Mesenchymal stem cell (in vitro differentiated cells and primary cell): ENCODE measurements at regions not wholly inside any gene's neighbourhood (a gene's known extent, or its start where the extent isn't known, plus 50 kb on each side); places are given as distances from the start of the nearest gene placed in this dataset.

Experiments used
- DNase-seq: peaks from one replicate; pipeline ENCODE4 v3.0.0-alpha.2; 2013
- H2AFZ ChIP-seq: one replicate; pipeline ENCODE4 v1.6.1; 2013; ENCODE audit warnings: low read depth, mild to moderate bottlenecking, control low read depth, inconsistent platforms, low read length, moderate library complexity
- H2AK5ac ChIP-seq: 2 replicates; pipeline ENCODE4 v1.6.1; 2013; ENCODE audit warnings: low read length, moderate library complexity, mild to moderate bottlenecking, inconsistent platforms; ENCODE audit not compliant: severe bottlenecking
- H2BK120ac ChIP-seq: one replicate; pipeline ENCODE4 v1.6.1; 2013; ENCODE audit warnings: low read depth, mild to moderate bottlenecking, inconsistent platforms, low read length, moderate library complexity
- H2BK12ac ChIP-seq, 2 experiments: one replicate each; pipeline ENCODE4 v1.6.1; 2013; ENCODE audit warnings: inconsistent platforms in 2 of 2, low read length in 2 of 2, mild to moderate bottlenecking in 2 of 2, moderate library complexity in 2 of 2, control low read depth in 1 of 2
- H2BK15ac ChIP-seq: one replicate; pipeline ENCODE4 v1.6.1; 2013; ENCODE audit warnings: mild to moderate bottlenecking, low read depth, inconsistent platforms; ENCODE audit not compliant: poor library complexity, severe bottlenecking
- H2BK5ac ChIP-seq: 2 replicates; pipeline ENCODE4 v1.6.1; 2013; ENCODE audit warnings: low read depth, mild to moderate bottlenecking, low read length, control low read depth, inconsistent platforms; ENCODE audit not compliant: poor library complexity, severe bottlenecking
- H3K14ac ChIP-seq, 2 experiments: one replicate each; pipeline ENCODE4 v1.6.1; 2013; ENCODE audit warnings: inconsistent platforms in 2 of 2, low read length in 2 of 2, control low read depth in 1 of 2, mild to moderate bottlenecking in 1 of 2, moderate library complexity in 1 of 2
- H3K18ac ChIP-seq, 2 experiments: one replicate each; pipeline ENCODE4 v1.6.1; 2013; ENCODE audit warnings: inconsistent platforms in 2 of 2, low read length in 2 of 2, control low read depth in 1 of 2, low read depth in 1 of 2, mild to moderate bottlenecking in 1 of 2
- H3K23ac ChIP-seq, 2 experiments: one replicate each; pipeline ENCODE4 v1.6.1; 2013; ENCODE audit warnings: inconsistent platforms in 2 of 2, low read length in 2 of 2, mild to moderate bottlenecking in 2 of 2, moderate library complexity in 2 of 2, control low read depth in 1 of 2
- H3K27ac ChIP-seq: 2 replicates; pipeline ENCODE4 v1.5.1; 2013; ENCODE audit warnings: mild to moderate bottlenecking, moderate library complexity, low read length, control low read depth, inconsistent platforms; ENCODE audit not compliant: poor library complexity, severe bottlenecking
- H3K27me3 ChIP-seq, 2 experiments: 2 replicates each; pipeline versions ENCODE4 v1.6.1 to v1.7.0; 2013; ENCODE audit warnings: low read length in 2 of 2, mild to moderate bottlenecking in 2 of 2, moderate library complexity in 2 of 2, control low read depth in 1 of 2, inconsistent platforms in 1 of 2; ENCODE audit not compliant: control insufficient read depth in 1 of 2, insufficient read depth in 1 of 2
- H3K36me3 ChIP-seq, 2 experiments: 2 replicates each; pipeline versions ENCODE4 v1.6.1 to v1.7.0; 2013; ENCODE audit warnings: low read length in 2 of 2, control low read depth in 1 of 2, inconsistent platforms in 1 of 2, low read depth in 1 of 2, mild to moderate bottlenecking in 1 of 2; ENCODE audit not compliant: insufficient read depth in 2 of 2, control insufficient read depth in 1 of 2
- H3K4ac ChIP-seq, 2 experiments: one replicate each; pipeline ENCODE4 v1.6.1; 2013; ENCODE audit warnings: inconsistent platforms in 2 of 2, low read length in 2 of 2, mild to moderate bottlenecking in 2 of 2, moderate library complexity in 2 of 2, control low read depth in 1 of 2, low read depth in 1 of 2
- H3K4me1 ChIP-seq: 2 replicates; pipeline ENCODE4 v1.6.1; 2013; ENCODE audit warnings: low read depth, low read length, control low read depth; ENCODE audit not compliant: control insufficient read depth, insufficient read depth
- H3K4me2 ChIP-seq: 2 replicates; pipeline ENCODE4 v1.6.1; 2013; ENCODE audit warnings: low read length, mild to moderate bottlenecking, inconsistent platforms; ENCODE audit not compliant: poor library complexity, severe bottlenecking
- H3K4me3 ChIP-seq, 2 experiments: 2 replicates each; pipeline versions ENCODE4 v1.5.1 to v1.7.0; 2013; ENCODE audit warnings: low read length in 2 of 2, mild to moderate bottlenecking in 2 of 2, control low read depth in 1 of 2, low read depth in 1 of 2; ENCODE audit not compliant: insufficient read depth in 1 of 2
- H3K79me1 ChIP-seq: replicated peaks from 2 replicates; pipeline ENCODE4 v1.6.1; 2013; ENCODE audit warnings: mild to moderate bottlenecking, control low read depth, low read length, inconsistent platforms; ENCODE audit not compliant: poor library complexity, severe bottlenecking
- H3K9ac ChIP-seq: 2 replicates; pipeline ENCODE4 v1.7.0; 2013; ENCODE audit warnings: mild to moderate bottlenecking, low read length, moderate library complexity
- H3K9me3 ChIP-seq: 2 replicates; pipeline ENCODE4 v1.7.0; 2013; ENCODE audit warnings: mild to moderate bottlenecking, low read length; ENCODE audit not compliant: control insufficient read depth
- H4K8ac ChIP-seq: one replicate; pipeline ENCODE4 v1.6.1; 2013; ENCODE audit warnings: inconsistent platforms, mild to moderate bottlenecking, low read length, moderate library complexity
- H4K91ac ChIP-seq: one replicate; pipeline ENCODE4 v1.6.1; 2013; ENCODE audit warnings: mild to moderate bottlenecking, low read length, inconsistent platforms
- WGBS: methylation state at CpG from one replicate; pipeline ENCODE4 v1.1.7; 2013; ENCODE audit warnings: mixed read lengths; 5-methylcytosine and 5-hydroxymethylcytosine counted together

DNA sequence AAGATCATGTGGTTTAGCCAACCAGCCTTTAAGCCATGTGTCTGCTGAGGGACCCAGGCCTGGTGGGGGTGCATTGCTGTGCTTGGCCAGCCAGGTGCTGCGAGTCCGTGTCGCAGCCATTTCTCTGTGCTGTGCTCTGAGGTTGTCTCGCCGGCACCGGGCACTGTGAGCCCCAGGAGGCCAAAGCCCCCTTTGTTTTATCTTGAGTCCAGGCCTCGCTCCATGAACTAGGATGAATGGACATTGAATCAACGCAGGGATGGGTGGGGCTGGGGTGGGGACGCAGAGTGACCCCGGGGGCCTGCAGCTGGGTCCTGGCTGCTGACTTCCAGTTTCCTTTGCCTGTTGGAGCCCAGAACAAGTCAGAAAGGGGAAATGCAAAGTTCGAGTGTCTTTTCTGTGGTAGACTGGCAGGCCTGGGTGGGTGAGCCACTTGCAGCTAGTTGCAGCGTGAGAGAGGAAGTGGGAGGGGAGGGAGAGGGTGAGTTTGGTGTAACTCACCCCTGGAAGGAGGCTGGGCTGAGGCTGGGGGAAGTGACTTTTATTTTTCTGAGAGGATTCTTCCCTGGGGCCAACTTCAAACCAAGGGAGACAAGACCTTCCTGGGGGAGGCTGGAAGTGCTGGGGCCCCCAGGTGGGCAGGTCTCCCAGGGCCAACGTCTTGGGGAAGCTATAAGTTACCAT is 324.7 kb downstream of the SEC14L1 start:
- H2AK5ac ChIP-seq, result no peak overlapping the region
- no peaks in the 10 kb centered on the region for H3K27me3 ChIP-seq
- peak overlapping the region; percentile 27 for H3K9ac ChIP-seq
- peak overlapping the region; percentile 85 for H3K27ac ChIP-seq
- peak overlapping the region in 1 of 2 experiments; percentile 83 for H3K14ac ChIP-seq
- no peak overlapping the region for H3K23ac ChIP-seq
- no peaks in the 10 kb centered on the region for H3K9me3 ChIP-seq
- H2BK120ac ChIP-seq, result peak overlapping the region; percentile 12
- WGBS, result 8% methylated on average over 13 of the region's 13 CpGs
- H3K18ac ChIP-seq, result peak overlapping the region; percentile 74 to 88
- no peak overlapping the region for H2AFZ ChIP-seq
- peak overlapping the region; percentile 48 for H3K4me2 ChIP-seq
- H3K4ac ChIP-seq, result peak overlapping the region; percentile 75 to 94
- peak overlapping the region; percentile 44 to 46 for H2BK12ac ChIP-seq
- H3K79me1 ChIP-seq, result peaks cover 16% of the 10 kb centered on the region
- H3K4me3 ChIP-seq, result no peak overlapping the region
- H4K8ac ChIP-seq, result peak overlapping the region; percentile 68
- DNase-seq, result peak; percentile 89
- peak overlapping the region; percentile 31 for H2BK15ac ChIP-seq
- H2BK5ac ChIP-seq, result no peak overlapping the region
- peaks cover 55% of the 10 kb centered on the region for H3K4me1 ChIP-seq
- peaks cover 24 to 36% of the 10 kb centered on the region in 2 experiments for H3K36me3 ChIP-seq
- peak overlapping the region; percentile 95 for H4K91ac ChIP-seq

DNA sequence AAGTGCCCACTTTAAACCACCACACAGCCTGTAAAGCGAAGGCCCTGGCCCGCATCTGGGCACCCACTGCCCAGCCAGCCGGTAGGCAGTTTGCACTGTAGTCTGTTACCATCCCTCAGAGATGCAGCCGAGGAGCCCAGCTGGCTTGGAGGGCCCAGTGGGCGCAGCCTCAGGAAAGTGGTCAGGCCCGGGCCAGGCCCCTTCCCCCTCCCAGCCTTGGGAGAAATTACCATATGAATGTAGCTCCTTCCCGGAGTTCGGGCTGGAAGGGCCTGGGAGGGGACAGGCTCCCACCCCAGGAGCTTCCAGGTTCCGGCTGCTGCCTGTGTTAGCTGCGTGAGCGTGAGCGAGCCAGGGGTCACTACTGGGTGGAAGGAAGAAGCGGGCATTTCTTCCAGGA is 325.4 kb downstream of the SEC14L1 start:
- Histone ChIP-seq H2AFZ (no peak overlapping the region), H2BK12ac (peak overlapping the region; percentile 46 to 88), H3K79me1 (peaks cover 19% of the 10 kb centered on the region), H3K4ac (peak overlapping the region; percentile 94), H3K27ac (peak overlapping the region; percentile 85), H3K18ac (peak overlapping the region; percentile 74 to 88), H3K4me1 (peaks cover 58% of the 10 kb centered on the region), H3K4me3 (no peak overlapping the region), H3K27me3 (no peaks in the 10 kb centered on the region), H2BK15ac (no peak overlapping the region), H2AK5ac (peak overlapping the region; percentile 59), H4K8ac (peak overlapping the region; percentile 41), H4K91ac (peak overlapping the region; percentile 95), H3K14ac (peak overlapping the region in 1 of 2 experiments; percentile 83), H2BK5ac (peak overlapping the region; percentile 53), H3K36me3 (peaks cover 26 to 39% of the 10 kb centered on the region in 2 experiments), H3K4me2 (no peak overlapping the region), H3K9me3 (no peaks in the 10 kb centered on the region), H3K9ac (peak overlapping the region; percentile 27), H2BK120ac (peak overlapping the region; percentile 90), H3K23ac (peak overlapping the region in 1 of 2 experiments; percentile 35)
- WGBS, result 10% methylated on average over 13 of the region's 13 CpGs
- peak; percentile 79 for DNase-seq

DNA sequence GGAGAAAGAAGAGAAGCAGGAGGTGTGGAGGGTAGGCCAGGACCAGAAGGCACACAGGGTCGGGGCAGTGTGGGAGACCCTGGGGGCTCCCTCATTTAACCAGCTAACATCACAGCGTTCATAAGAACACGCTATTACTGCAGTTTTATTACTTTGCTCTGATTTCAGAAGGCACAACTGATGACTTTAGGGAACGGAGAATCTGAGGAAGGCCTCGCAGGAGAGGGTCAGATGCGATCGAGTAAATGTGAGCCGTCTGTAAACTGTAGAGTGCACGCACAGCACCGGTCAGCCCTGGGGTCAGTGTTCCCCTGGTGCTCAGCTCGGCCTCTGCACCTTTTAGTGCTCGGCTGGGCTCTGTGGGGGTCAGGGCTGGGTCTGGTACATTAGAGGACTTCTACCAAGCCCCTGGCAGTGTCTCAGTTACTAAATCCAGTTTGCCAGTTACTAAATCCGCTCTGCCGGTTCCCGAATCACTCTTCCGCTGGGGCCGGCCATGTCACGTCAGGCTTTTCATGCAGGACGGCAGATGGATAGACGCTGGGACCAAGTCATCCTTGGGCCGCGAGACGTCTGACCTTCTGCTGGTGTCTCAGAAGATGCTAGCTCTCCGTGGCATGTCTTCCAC is 325.9 kb downstream of the SEC14L1 start:
- H3K27ac ChIP-seq, result peak overlapping the region; percentile 85
- H3K4me3 ChIP-seq, result no peak overlapping the region
- peak overlapping the region; percentile 69 to 88 for H2BK12ac ChIP-seq
- no peak for DNase-seq
- no peak overlapping the region for H3K4me2 ChIP-seq
- H3K14ac ChIP-seq, result peak overlapping the region in 1 of 2 experiments; percentile 86
- peaks cover 59% of the 10 kb centered on the region for H3K4me1 ChIP-seq
- no peaks in the 10 kb centered on the region for H3K27me3 ChIP-seq
- peak overlapping the region; percentile 95 for H4K91ac ChIP-seq
- H4K8ac ChIP-seq, result peak overlapping the region; percentile 93
- H2BK15ac ChIP-seq, result peak overlapping the region; percentile 12
- no peaks in the 10 kb centered on the region for H3K9me3 ChIP-seq
- peak overlapping the region; percentile 94 for H3K4ac ChIP-seq
- H3K18ac ChIP-seq, result peak overlapping the region; percentile 74 to 92
- H2BK5ac ChIP-seq, result peak overlapping the region; percentile 53
- H3K79me1 ChIP-seq, result peaks cover 19% of the 10 kb centered on the region
- peak overlapping the region; percentile 90 for H2BK120ac ChIP-seq
- H3K36me3 ChIP-seq, result peaks cover 26 to 39% of the 10 kb centered on the region in 2 experiments
- peak overlapping the region; percentile 59 for H2AK5ac ChIP-seq
- H2AFZ ChIP-seq, result no peak overlapping the region
- WGBS, result 43% methylated on average over 23 of the region's 24 CpGs
- H3K23ac ChIP-seq, result peak overlapping the region in 1 of 2 experiments; percentile 89
- peak overlapping the region; percentile 27 for H3K9ac ChIP-seq

GRCh38 chr17:77467521-77467920 is 326.8 kb downstream of the SEC14L1 start:
- Histone ChIP-seq H3K9ac (no peak overlapping the region), H3K4me1 (peaks cover 62% of the 10 kb centered on the region), H3K4me2 (no peak overlapping the region), H3K27ac (no peak overlapping the region), H3K14ac (peak overlapping the region in 1 of 2 experiments; percentile 44), H3K27me3 (no peaks in the 10 kb centered on the region), H3K36me3 (peaks cover 26 to 39% of the 10 kb centered on the region in 2 experiments), H3K4ac (peak overlapping the region; percentile 62 to 69), H2BK15ac (no peak overlapping the region), H3K4me3 (no peak overlapping the region), H2BK5ac (peak overlapping the region; percentile 14), H3K79me1 (peaks cover 19% of the 10 kb centered on the region), H2AFZ (no peak overlapping the region), H3K9me3 (no peaks in the 10 kb centered on the region), H3K18ac (peak overlapping the region in 1 of 2 experiments; percentile 46), H3K23ac (no peak overlapping the region), H4K91ac (peak overlapping the region; percentile 95), H4K8ac (peak overlapping the region; percentile 8), H2BK12ac (peak overlapping the region in 1 of 2 experiments; percentile 45), H2AK5ac (peak overlapping the region; percentile 52), H2BK120ac (peak overlapping the region; percentile 90)
- WGBS, result 56% methylated on average over 22 of the region's 25 CpGs
- no peak for DNase-seq
